Esophagus squamous epithelium (tissue), 4 donors: ENCODE measurements at regions not wholly inside any gene's neighbourhood (a gene's known extent, or its start where the extent isn't known, plus 50 kb on each side); places are given as distances from the start of the nearest gene placed in this dataset.

ENCODE experiments used
- CTCF ChIP-seq, 6 experiments: fragments of 450-650 bp in 4 of 6; fragments of 200-600 bp in 2 of 6; sonication (generic) in 2 of 6; IDR thresholded peaks; one replicate each; pipeline ENCODE4 v1.5.1; 2016 to 2019; ENCODE audit warnings: antibody characterized with exemption in 6 of 6, mild to moderate bottlenecking in 4 of 6, moderate library complexity in 4 of 6
- POLR2A ChIP-seq, 4 donors: fragments of 450-650 bp; IDR thresholded peaks; one replicate each; pipeline ENCODE4 v1.6.1; 2017; ENCODE audit warnings: antibody characterized with exemption in 4 of 4, mild to moderate bottlenecking in 4 of 4, moderate library complexity in 3 of 4

GRCh38 chr7:50207251-50207564 lies 97.3 kb upstream of the IKZF1 start:
- TF ChIP-seq CTCF (IDR thresholded peaks at IDR 0.05) (no peak), POLR2A (IDR thresholded peaks at IDR 0.05) (no peak)
